Loucy (cell line): ENCODE measurements at regions not wholly inside any gene's neighbourhood (a gene's known extent, or its start where the extent isn't known, plus 50 kb on each side); places are given as distances from the start of the nearest gene placed in this dataset.

Experiments
- EZH2phosphoT487 ChIP-seq: fragments of 200-600 bp; IDR thresholded peaks from 2 replicates; pipeline ENCODE4 v1.6.1; 2018; ENCODE audit warnings: antibody characterized with exemption, mild to moderate bottlenecking, moderate library complexity, borderline replicate concordance
- TF ChIP-seq, protein P1 (sequence below): fragments of 200-600 bp; sonication (generic); conservative IDR thresholded peaks from 2 replicates; pipeline ENCODE4 v1.5.1; 2014; ENCODE audit warnings: mild to moderate bottlenecking, antibody characterized with exemption, low read length

DNA sequence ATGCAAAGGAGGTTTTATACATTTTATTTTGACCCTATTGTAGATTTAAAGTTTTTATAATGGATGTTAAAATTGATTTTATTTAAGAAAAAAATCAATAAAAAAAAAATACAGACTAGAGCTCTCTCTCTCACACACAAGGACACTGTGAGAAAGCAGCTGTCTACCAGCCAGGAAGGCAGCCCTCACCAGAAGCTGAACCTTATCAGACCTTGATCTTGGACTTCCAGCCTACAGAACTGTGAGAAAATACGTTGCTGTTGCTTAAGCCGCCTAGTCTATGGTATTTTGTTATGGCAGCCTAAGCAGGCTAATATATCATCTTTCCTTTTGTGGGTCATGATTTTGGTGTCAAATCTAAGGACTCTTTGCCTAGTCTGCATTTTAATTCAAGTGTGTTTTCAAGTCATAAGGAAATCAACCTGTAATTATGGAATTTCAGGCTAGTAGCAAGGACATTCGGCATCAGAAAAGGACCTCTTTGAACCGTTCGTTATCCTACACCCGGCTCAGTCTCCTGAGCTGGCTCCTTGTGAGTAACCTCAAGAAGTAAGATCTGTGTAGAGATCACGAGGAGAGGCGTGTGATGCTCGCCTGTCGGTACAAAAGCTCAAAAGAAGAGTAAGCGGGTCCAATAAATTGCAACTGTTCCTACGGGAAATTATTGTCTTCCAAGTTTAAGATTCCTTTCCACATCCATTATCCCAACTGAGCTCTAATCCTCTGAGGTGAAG lies 98.2 kb downstream of the PDCL3 start:
- TF ChIP-seq, protein P1, sequence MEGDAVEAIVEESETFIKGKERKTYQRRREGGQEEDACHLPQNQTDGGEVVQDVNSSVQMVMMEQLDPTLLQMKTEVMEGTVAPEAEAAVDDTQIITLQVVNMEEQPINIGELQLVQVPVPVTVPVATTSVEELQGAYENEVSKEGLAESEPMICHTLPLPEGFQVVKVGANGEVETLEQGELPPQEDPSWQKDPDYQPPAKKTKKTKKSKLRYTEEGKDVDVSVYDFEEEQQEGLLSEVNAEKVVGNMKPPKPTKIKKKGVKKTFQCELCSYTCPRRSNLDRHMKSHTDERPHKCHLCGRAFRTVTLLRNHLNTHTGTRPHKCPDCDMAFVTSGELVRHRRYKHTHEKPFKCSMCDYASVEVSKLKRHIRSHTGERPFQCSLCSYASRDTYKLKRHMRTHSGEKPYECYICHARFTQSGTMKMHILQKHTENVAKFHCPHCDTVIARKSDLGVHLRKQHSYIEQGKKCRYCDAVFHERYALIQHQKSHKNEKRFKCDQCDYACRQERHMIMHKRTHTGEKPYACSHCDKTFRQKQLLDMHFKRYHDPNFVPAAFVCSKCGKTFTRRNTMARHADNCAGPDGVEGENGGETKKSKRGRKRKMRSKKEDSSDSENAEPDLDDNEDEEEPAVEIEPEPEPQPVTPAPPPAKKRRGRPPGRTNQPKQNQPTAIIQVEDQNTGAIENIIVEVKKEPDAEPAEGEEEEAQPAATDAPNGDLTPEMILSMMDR: no peak
- no peak for TF ChIP-seq EZH2phosphoT487
